ENCODE measurements at regions not wholly inside any gene's neighbourhood (a gene's known extent, or its start where the extent isn't known, plus 50 kb on each side); places are given as distances from the start of the nearest gene placed in this dataset.

- no peak overlapping the region for H3K4me3 Mint-ChIP-seq (ENCODE audit: unreplicated experiment)
- H3K4me1 Mint-ChIP-seq (ENCODE audit: unreplicated experiment), result peaks cover 10% of the 10 kb centered on the region
- TF ChIP-seq CTCF (IDR thresholded peaks at IDR 0.05; ENCODE audit: unreplicated experiment), result no peak
- peak overlapping the region; percentile 18 for H3K27ac Mint-ChIP-seq (ENCODE audit: unreplicated experiment)
- H3K36me3 Mint-ChIP-seq (ENCODE audit: low read depth, unreplicated experiment), result peaks cover 3% of the 10 kb centered on the region
- no peaks in the 10 kb centered on the region for H3K27me3 Mint-ChIP-seq (ENCODE audit: unreplicated experiment)
- H3K9me3 Mint-ChIP-seq (ENCODE audit: unreplicated experiment), result no peaks in the 10 kb centered on the region
- no peak for DNase-seq (ENCODE audit: low spot score)
Observed at GRCh38 chr1:164953815-164954214, 394.8 kb downstream of the PBX1 start.

GRCh38 chr1:164953098-164953497 lies 394.1 kb downstream of the PBX1 start:
- no peak for TF ChIP-seq CTCF (IDR thresholded peaks at IDR 0.05; ENCODE audit: unreplicated experiment)

GRCh38 chr1:164951508-164951907 lies 392.5 kb downstream of the PBX1 start:
- DNase-seq (ENCODE audit: low spot score), result no peak
- peaks cover 3% of the 10 kb centered on the region for H3K36me3 Mint-ChIP-seq (ENCODE audit: low read depth, unreplicated experiment)
- H3K4me3 Mint-ChIP-seq (ENCODE audit: unreplicated experiment), result no peak overlapping the region
- peaks cover 10% of the 10 kb centered on the region for H3K4me1 Mint-ChIP-seq (ENCODE audit: unreplicated experiment)
- no peak for TF ChIP-seq CTCF (IDR thresholded peaks at IDR 0.05; ENCODE audit: unreplicated experiment)
- no peaks in the 10 kb centered on the region for H3K9me3 Mint-ChIP-seq (ENCODE audit: unreplicated experiment)
- H3K27ac Mint-ChIP-seq (ENCODE audit: unreplicated experiment), result no peak overlapping the region
- H3K27me3 Mint-ChIP-seq (ENCODE audit: unreplicated experiment), result no peaks in the 10 kb centered on the region

More at GRCh38 chr1:164953098-164953497, 394.1 kb downstream of the PBX1 start:
- Mint-ChIP-seq H3K36me3 (ENCODE audit: low read depth, unreplicated experiment) (peaks cover 3% of the 10 kb centered on the region), H3K27me3 (ENCODE audit: unreplicated experiment) (no peaks in the 10 kb centered on the region), H3K27ac (ENCODE audit: unreplicated experiment) (no peak overlapping the region), H3K4me1 (ENCODE audit: unreplicated experiment) (peaks cover 10% of the 10 kb centered on the region), H3K9me3 (ENCODE audit: unreplicated experiment) (no peaks in the 10 kb centered on the region), H3K4me3 (ENCODE audit: unreplicated experiment) (no peak overlapping the region)
- no peak for DNase-seq (ENCODE audit: low spot score)

- Mint-ChIP-seq H3K36me3 (ENCODE audit: low read depth, unreplicated experiment) (peaks cover 3% of the 10 kb centered on the region), H3K27me3 (ENCODE audit: unreplicated experiment) (no peaks in the 10 kb centered on the region), H3K9me3 (ENCODE audit: unreplicated experiment) (no peaks in the 10 kb centered on the region), H3K4me1 (ENCODE audit: unreplicated experiment) (peaks cover 10% of the 10 kb centered on the region), H3K27ac (ENCODE audit: unreplicated experiment) (no peak overlapping the region), H3K4me3 (ENCODE audit: unreplicated experiment) (no peak overlapping the region)
- TF ChIP-seq CTCF (IDR thresholded peaks at IDR 0.05; ENCODE audit: unreplicated experiment), result no peak
- no peak for DNase-seq (ENCODE audit: low spot score)
Observed at GRCh38 chr1:164950541-164950986, 391.6 kb downstream of the PBX1 start.

GRCh38 chr1:164949771-164950471 lies 390.9 kb downstream of the PBX1 start:
- peaks cover 3% of the 10 kb centered on the region for H3K36me3 Mint-ChIP-seq (ENCODE audit: low read depth, unreplicated experiment)

More at GRCh38 chr1:164949771-164950471, 390.9 kb downstream of the PBX1 start:
- no peak overlapping the region for H3K27ac Mint-ChIP-seq (ENCODE audit: unreplicated experiment)
- no peaks in the 10 kb centered on the region for H3K9me3 Mint-ChIP-seq (ENCODE audit: unreplicated experiment)
- DNase-seq (ENCODE audit: low spot score), result no peak
- H3K27me3 Mint-ChIP-seq (ENCODE audit: unreplicated experiment), result no peaks in the 10 kb centered on the region
- H3K4me3 Mint-ChIP-seq (ENCODE audit: unreplicated experiment), result no peak overlapping the region
- no peak for TF ChIP-seq CTCF (IDR thresholded peaks at IDR 0.05; ENCODE audit: unreplicated experiment)
- H3K4me1 Mint-ChIP-seq (ENCODE audit: unreplicated experiment), result peaks cover 10% of the 10 kb centered on the region

Measured in endothelial cell (in vitro differentiated cells).